NCI-H1092 (cell line): ENCODE measurements at regions not wholly inside any gene's neighbourhood (a gene's known extent, or its start where the extent isn't known, plus 50 kb on each side); places are given as distances from the start of the nearest gene placed in this dataset.
"Not testable (repeated sequence)": the region's sequence is repeated elsewhere in the genome, so short reads cannot be mapped to it uniquely, and the experiment has no call there.

Source experiments
- DNase-seq: peaks from one replicate; lab custom pipeline; 2025; lab: John Stamatoyannopoulos, UW

DNA sequence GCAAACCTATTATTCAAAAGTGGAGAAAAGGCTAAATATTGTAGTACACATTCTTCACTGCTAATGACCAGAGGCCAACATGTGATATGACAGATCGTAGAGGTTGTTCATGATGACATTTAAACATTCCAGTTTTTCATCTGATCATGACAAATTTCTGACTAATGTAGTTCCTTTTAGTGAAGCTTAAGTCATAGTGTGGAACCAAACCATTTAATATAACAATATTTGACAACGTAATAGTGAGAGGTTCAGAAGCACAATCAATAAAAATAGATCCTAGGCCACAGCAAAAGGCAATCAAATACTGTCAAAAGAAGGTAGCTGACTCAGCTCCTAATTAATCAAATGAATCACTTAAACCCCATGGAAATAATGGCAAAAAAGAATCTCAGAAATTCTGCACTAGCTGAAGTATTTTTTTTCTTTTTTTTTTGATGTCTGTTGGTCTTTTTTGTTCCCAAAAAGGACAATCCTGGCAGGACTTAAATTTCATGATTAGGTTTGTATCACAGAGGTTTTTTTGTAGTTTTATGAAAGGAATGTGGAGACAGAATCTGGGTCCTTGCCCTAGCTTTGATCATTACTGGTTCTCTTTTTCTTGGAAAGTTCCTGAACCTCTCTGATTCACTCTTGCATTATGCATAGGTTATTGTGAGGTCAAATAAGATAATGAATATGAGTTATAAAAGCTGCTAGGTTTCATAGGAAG is 795.0 kb downstream of the DTWD2 start:
- DNase-seq, result no peak

DNA sequence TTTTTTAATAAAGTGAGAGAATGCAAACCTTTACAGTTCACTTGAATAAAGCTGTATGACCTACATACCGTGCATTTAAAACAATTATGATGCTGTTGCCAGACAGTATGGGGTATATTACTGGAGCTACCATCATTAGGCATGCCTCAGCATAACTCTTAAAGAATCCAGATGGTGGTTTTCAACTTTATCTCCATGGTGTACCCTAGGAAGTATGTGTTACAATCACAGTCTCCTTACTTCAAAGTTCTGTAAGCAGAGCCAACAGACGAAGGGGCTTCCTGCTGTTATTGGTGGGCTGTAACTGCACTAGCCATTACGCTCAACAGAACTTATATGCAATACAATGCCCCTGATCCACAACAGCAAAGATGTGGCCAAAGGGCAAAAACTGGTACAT is 803.3 kb downstream of the DTWD2 start:
- no peak for DNase-seq

DNA sequence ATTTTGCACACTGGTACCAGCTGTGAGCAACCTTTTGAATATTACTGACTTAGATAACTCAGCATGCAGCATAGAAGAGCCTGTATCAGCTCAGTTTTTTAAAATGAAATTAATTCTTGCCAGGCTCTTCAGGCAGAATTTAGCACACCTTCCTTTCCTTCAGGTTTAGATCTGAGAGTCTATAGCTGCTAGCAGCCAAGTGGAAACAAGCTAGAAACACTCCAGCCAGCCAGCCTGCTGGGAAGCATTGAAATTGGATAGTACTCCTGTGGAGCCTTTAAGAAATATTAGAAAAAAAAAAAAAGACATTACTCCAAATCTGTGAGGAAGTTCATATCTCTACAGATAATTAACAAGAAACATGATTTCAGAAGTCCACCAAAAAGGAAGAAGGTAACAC is 812.2 kb downstream of the DTWD2 start:
- DNase-seq, result no peak

DNA sequence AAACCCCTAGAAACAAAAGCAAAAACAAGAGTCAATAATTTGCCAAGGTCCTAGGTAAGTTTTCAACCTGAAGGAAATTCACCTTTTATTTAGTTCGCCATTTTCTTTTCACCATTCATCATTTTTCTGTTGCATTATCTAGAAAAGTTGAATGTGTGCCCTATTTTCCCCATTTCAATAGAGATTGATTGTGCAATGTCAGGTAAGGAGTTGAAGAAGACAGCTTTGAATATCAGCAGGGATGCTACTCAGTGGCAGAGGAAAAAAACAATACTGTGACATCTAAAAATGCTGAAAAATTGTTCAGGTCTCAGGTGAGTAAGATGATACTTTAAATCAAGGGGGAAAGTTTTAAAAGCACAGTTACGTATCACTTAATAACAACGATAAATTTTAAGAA is 813.7 kb downstream of the DTWD2 start:
- DNase-seq, result no peak

DNA sequence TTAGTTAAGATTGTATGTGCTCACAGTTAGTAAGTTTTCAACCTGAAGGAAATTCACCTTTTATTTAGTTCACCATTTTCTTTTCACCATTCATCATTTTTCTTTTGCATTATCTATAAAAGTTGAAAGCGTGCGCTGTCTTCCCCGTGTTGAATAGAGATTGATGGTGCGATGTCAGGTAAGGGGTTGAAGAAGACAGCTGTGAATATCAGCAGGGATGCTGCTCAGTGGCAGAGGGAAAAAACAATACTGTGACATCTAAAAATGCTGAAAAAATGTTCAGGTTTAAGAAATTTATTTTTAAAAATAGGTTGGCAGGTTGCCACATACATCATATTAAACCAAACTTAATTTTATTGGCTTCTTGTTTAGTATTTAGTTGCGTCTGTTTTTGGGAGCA is 815.0 kb downstream of the DTWD2 start:
- no peak for DNase-seq

DNA sequence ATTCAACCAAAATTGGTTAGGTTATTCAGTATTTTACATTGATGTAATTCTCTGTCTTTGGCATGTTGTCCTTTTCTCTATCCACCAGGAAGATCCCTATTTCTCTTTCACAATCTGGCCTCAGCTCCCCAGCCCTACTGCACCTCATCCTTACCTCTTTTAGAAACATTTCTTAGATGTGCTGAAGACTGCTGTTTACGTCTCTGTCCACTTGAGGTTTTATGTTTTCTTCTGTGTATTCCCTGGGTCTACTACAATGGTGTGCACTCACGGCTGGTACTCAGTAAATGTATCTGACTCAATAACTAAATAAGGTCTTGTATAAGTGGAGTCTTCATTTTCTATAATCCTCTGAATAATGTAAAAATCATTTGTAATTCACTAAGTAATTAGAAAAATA is 822.7 kb downstream of the DTWD2 start:
- no peak for DNase-seq

DNA sequence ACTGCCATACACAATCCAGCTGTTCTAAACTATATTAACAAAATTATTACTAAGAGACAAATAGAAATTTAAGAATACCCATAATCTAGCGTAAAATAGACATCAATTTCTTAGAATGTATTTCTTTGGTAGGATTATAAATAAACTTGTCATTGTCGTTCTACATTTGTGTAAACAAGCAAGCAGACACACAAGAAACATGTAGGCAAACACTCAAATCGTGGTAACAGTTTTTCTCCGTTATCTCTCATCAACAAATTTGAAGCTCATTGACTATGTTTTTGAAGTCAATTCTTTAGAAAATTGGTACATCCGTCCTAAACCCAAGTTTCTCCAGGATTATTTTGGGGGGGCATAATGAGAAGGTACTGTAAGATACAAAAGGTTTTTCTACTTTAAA is 832.2 kb downstream of the DTWD2 start:
- no peak for DNase-seq

DNA sequence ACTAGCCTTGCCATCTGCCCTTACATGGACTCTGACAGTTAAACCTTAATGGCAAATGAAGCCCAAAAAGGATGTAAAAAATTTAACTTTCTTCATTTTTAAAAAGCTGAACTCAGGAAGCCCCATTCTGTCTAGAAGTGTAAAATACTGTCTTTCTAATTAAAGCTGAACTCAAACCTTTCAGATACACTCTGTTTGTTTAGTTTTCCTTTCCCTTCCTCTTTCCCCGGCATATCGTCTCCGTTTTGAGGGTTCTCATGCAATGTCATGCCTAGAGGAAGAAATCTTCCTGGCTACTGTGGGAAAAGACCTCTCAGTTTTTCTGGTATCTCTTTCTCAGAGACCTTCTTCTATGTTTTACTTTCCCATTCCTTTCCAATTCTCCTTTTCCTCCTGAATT is 841.5 kb downstream of the DTWD2 start:
- no peak for DNase-seq

DNA sequence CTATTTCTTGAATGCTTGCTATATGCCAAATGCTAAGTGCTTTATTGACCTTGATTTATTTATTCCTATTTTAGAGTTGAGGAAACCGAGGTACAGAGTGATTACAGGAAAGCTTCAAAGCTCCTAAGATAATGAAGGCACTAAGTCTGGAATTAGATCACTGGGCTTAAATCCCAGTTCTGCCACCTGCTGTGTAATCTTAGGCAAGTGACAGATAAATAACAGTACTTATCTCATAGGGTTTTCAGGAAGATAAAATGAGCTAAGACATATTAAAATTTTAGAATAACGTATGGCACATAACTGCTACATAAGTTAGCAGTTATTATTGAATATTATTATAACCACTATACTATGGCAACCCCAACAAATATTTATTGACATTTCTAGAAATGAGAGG is 843.8 kb downstream of the DTWD2 start:
- no peak for DNase-seq

DNA sequence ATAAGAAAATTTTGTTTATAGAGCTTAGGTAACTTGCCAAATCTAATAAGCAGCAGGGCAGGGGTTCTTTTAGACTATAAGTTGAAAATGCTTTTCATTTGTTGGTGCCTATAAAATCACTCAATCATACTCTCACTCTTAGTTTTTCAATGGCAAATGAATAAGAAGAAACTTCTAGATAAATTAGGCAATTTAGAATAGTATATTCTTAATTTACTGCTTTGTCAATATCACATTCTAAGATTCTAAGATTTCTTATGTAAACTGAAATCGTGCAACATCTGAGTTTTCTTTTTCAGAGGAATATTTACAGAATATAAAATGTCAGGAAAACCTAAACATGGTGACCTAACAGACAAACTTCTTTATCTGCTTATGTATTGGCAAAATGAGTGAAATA is 849.0 kb downstream of the DTWD2 start:
- no peak for DNase-seq

DNA sequence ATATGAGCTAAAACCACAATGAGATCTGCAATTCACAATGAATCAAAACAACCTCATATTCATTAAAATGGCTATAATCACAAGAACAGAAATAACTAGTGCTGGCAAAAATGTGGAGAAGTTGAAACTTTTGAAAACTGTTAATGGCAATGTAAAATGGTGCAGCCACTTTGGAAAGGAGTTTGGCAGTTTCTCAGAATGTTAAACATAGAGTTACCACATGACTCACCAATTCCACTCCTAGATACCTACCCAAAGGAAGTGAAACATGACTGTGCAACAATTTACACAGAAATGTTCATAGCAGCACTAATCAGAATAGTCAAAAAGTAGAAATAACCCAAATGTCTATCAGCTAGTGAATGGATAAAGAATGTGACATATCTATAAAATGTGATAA is 862.2 kb downstream of the DTWD2 start:
- no peak for DNase-seq

DNA sequence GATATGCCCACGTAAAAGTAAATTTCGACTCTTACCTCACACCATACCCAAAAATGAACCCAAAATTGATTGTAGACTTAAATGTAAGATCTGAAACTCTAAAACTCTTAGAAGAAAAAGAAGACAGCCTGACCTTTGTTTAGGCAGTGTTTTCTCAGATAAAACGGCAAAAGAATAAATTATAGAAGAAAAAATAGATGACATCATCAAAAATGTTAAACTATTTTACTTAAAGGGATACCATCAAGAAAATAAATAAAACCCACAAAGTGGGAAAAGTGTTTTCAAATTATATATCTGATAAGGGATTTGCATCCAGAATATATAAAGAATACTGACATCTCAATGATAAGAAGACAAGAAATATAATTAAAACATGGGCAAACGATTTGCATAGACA is 862.7 kb downstream of the DTWD2 start:
- no peak for DNase-seq

DNA sequence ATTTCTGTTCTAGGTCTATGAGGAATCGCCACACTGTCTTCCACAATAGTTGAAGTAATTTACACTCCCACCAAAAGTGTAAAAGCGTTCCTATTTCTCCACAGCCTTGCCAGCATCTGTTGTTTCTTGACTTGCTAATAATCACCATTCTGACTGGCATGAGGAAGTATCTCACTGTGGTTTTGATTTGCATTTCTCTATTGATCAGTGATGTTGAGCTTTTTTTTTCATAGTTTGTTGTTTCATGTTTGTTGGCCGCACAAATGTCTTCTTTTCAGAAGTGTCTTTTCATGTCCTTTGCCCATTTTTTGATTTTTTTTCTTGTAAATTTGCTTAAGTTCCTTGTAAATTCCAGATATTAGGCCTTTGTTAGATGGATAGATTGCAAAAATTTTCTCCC is 867.1 kb downstream of the DTWD2 start:
- DNase-seq, result no peak

DNA sequence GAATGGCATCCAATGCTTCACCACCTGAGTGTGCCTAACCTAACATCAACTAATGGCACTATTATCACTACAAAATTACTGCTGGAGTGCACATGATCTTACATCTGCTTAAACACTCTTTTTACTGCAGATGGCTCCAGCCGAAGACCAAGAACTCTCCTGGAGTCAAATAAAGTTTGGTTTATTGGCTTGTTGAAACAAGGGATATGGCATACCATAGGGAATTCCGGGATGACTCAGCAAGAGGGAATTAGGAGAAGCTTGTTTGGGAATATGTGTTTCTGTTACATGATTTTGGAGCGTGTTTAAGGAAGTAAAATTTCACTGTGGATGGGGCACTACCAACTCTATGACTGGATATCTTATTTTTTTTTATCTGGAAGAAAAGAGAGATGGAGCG is 872.6 kb downstream of the DTWD2 start:
- DNase-seq, result no peak

DNA sequence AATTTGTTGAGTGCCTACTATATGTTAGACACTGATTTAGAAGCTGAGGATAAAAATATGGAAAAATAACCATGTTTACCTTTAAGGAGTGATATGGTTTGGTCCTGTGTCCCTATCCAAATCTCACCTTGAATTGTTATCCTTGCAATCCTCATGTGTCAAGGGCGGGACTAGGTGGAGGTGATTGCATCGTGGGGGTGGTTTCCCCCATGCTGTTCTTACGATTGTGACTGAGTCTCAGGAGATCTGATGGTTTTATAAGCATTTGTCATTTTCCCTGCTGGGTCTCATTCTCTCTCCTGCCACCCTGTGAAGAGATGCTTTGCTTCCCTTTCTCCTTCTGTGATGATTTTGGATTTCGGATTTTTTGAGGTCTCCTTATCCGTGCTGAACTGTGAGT is 876.4 kb downstream of the DTWD2 start:
- no peak for DNase-seq

DNA sequence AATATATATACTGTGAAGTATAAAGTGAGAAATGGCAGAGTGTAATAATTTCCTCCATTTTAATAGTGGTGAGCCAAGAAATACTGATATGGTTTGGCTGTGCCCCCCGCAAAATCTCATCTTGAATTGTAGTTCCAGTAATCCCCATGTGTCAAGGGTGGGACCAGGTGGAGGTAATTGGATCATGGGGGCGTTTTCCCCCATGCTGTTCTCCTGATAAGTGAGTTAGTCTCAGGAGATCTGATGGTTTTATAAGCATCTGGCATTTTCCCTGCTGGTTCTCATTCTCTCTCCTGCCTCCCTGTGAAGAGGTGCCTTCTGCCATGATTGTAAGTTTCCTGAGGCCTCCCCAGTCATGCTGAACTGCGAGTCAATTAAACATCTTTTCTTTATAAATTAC is 881.1 kb downstream of the DTWD2 start:
- not testable (repeated sequence) for DNase-seq

DNA sequence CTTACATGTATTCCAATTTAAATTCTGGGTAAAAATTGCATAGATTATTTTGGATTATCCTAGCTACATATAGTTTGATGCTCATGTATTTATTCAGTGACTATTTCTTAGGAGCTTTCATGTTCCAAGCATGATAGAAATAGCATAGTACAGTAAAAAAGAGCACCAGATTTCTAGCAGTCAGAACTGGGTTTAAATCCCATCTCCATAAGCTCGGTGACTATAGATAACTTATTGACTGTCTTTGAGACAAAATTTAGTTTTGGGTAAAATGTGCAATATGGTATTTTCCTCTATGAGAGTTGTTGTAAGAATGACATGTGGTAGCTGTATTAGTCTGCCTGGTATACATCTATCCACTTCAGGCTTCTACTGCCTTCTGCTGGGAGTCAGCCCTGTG is 889.6 kb downstream of the DTWD2 start:
- DNase-seq, result no peak

DNA sequence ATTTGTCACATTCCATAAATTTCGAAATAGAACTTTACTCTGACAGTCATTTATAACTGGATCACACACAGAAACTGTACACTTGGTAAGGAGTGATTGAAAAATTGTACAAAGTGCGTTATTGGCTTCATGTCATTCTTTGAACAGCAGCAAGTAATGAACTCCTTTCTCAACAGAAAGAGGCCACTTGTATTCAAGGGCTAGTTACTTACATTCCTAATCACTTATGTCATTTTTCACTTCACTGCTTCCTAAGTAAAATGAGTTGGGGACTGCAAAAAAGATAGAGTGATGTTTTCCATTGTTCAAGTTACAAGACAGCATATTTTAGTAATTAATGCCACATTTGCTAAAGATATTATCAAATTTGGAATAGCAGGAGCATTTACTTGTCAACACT is 893.2 kb downstream of the DTWD2 start:
- no peak for DNase-seq

DNA sequence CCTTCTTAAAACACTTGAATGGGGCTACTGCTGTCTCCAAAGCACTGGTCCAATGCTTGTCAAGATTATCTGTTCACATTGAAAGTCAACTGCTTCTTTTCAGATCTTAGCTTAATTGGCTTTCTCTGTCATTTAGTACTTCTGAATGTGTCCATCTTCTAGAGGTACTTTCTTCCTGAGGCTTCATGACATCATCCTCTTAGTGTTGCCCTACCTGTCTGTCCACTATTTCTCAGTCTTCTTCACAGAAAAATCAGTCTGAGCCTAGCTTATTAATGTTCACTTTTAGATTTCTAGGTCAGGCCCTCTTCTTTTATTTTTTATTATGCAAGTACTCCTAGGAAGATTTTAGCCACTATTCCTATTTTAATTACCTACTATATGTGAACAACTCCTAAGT is 899.9 kb downstream of the DTWD2 start:
- DNase-seq, result no peak

DNA sequence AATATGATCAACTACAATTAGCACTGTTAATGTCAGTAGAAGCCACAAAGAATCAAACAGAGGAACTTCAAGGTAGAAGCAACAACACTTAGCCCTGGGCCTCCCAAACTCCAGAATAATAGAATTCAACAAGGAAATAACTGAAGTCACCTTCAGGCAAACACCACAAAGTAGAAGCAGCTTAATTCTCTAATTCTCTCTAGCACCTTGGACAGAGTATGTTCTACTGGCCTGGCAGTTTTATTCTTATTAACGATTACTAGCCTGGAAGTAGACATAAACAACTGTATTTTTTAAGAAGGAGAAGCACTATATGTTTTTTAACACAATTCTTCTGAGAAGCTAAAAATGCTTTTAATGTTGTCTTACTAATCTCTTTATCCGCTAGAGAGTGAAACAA is 911.9 kb downstream of the DTWD2 start:
- DNase-seq, result no peak

DNA sequence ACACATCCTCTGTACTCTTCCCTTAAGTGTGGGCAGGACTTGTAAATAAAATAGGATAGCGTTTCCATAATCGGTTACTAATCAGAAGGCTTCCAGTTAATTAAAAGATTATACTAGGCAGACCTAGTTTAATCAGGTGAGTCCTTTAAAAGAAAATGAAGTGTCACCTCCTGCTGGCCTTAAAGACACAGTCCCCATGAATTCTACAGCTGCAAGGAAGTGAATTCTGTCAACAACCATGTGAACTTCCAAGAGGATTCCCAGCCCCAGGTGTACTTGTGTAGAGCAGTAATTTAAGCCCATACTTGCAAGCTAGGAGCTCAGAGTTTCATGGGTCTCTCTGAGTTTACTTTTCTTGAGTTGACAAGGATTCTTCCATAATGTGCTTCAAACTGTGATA is 918.3 kb downstream of the DTWD2 start:
- DNase-seq, result no peak

DNA sequence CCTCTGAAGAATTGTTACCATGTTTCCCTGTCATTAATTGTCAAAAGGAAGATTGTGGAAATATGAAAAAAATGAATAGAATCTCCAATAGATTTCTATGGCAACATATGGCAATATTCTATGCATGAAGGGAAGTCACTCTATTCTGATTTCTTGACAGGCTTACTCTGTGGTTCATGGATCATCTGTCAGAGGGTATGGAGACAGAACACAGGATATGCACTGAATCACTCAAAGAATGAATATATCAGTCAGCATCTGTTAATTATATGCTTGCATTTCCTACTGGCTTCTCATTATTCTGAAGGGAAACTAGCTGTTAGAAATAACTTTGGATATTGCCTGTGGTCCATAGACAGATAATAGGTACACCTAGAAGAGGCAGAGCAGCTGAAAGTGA is 918.9 kb downstream of the DTWD2 start:
- DNase-seq, result no peak

DNA sequence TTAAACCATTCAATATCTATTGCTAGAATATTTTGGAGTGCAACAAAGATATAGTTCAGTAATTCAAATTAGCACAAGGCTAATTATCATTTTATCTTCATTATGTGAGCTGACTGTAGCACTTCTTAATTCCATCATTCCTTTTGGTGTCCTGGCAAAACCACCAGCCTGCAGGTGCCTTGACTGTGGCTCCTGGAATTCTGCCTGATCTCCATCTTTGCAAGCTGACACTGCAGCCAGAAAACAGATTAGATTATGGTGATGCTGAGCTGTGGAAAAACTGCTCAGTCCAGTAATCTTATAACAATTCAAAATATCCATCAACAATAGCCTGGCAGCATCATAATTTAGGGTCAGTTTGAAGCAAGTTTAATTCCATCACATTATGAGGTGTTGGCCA is 919.5 kb downstream of the DTWD2 start:
- DNase-seq, result no peak

DNA sequence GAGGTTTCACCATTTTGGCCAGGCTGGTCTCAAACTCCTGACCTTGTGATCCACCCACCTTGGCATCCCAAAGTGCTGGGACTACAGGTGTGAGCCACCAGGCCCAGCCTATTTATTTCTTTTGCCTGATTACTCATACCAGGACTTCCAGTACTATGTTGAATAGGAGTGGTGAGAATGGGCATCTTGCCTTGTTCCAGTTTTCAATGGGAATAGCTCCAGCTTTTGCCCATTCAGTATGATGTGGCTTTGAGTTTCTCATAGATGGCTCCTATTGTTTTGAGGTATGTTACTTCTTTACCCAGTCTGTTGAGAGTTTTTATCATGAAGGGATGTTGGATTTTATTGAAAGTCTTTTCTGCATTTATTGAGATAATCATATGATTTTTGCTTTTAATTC is 924.5 kb downstream of the DTWD2 start:
- not testable (repeated sequence) for DNase-seq

DNA sequence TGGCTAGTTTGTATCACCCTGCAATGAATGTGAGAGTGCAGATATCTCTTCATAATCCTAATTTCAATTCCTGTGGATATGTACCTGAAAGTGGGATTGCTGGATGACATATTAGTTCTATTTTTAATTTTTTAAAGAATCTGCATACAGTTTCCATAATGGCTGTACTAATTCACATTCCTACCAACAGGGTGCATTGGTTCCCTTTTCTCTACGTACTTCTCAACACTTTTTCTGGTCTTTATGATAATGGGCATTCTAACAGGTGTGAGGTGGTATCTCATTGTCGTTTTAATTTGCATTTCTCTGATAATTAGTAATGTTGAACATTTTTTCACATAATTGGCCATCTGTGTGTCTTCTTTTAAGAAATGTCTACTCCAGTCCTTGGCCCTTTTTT is 927.5 kb downstream of the DTWD2 start:
- DNase-seq, result no peak
